Adrenal gland (tissue), 9 donors: ENCODE measurements at regions not wholly inside any gene's neighbourhood (a gene's known extent, or its start where the extent isn't known, plus 50 kb on each side); places are given as distances from the start of the nearest gene placed in this dataset.

ENCODE experiments used
- DNase-seq, 7 donors: peaks; one replicate each; pipeline ENCODE4 v3.0.0-alpha.2; 2019 to 2020
- H3K27ac ChIP-seq, 5 donors: fragments of 200-600 bp; sonication (generic) in 4 of 5; 1 replicate in 3 of 5; 2 replicates in 2 of 5; pipeline versions ENCODE4 v1.5.1 to v1.8.0; 2016 to 2020; ENCODE audit warnings: mild to moderate bottlenecking in 1 of 5
- H3K27me3 ChIP-seq: fragments of 200-600 bp; 2 replicates; pipeline ENCODE4 v1.8.0; 2021
- H3K36me3 ChIP-seq, 2 donors: fragments of 200-600 bp; replicated peaks in 1 of 2; 1 replicate in 1 of 2; 2 replicates in 1 of 2; pipeline versions ENCODE4 v1.5.1 to v1.8.0; 2018 to 2022
- H3K4me1 ChIP-seq, 2 donors: fragments of 200-600 bp; replicated peaks in 1 of 2; 1 replicate in 1 of 2; 2 replicates in 1 of 2; pipeline versions ENCODE4 v1.5.1 to v1.8.0; 2018 to 2021
- H3K4me3 ChIP-seq, 4 donors: fragments of 200-600 bp; sonication (generic) in 3 of 4; one replicate each; pipeline ENCODE4 v1.5.1; 2016 to 2018
- H3K9me3 ChIP-seq, 3 donors: fragments of 200-600 bp; sonication (generic) in 1 of 3; replicated peaks in 1 of 3; 1 replicate in 2 of 3; 2 replicates in 1 of 3; pipeline versions ENCODE4 v1.5.1 to v1.8.0; 2016 to 2021
- CTCF ChIP-seq, 6 experiments: fragments of 450-650 bp in 4 of 6; fragments of 200-600 bp in 2 of 6; sonication (generic) in 1 of 6; IDR thresholded peaks; 1 replicate in 5 of 6; 2 replicates in 1 of 6; pipeline versions ENCODE4 v1.5.1 to v1.8.0; 2016 to 2021; ENCODE audit warnings: antibody characterized with exemption in 6 of 6, mild to moderate bottlenecking in 2 of 6, moderate library complexity in 1 of 6
- POLR2A ChIP-seq, 2 donors: fragments of 450-650 bp; IDR thresholded peaks; one replicate each; pipeline ENCODE4 v1.6.1; 2017; ENCODE audit warnings: antibody characterized with exemption in 2 of 2, mild to moderate bottlenecking in 2 of 2, moderate library complexity in 1 of 2
- WGBS, 4 donors: extraction: QIAGEN DNeasy Blood & Tissue Kit in 2 of 4; methylation state at CpG; one replicate each; pipeline versions ENCODE4 v1.1.5 to v1.1.7; 2013 to 2017; 5-methylcytosine and 5-hydroxymethylcytosine counted together
- intact Hi-C, 2 donors: fragments of 100-400 bp; cut with DNase I; formaldehyde crosslinking; loops; one replicate each; pipeline versions ENCODE4 v1.14.1 to v1.15.0; 2022 to 2023
- donor health status: healthy with polysubstance abuse.
- donor health status: Bipolar disorder and iron deficiency.
- donor health status: DM: yes; HTN: yes; CAD: no.
- donor health status: DM: no; HTN: no; CAD: no.
- donor health status: DM: no; HTN: no; CAD: no.

- intact Hi-C loops = no loop called here
- 72 to 89% (median 84%) methylated on average over 2 of the region's 2 CpGs for WGBS, 4 donors
- Histone ChIP-seq H3K36me3 (no peaks in the 10 kb centered on the region), H3K27ac (no peak overlapping the region), H3K9me3 (no peaks in the 10 kb centered on the region), H3K4me1 (no peaks in the 10 kb centered on the region), H3K4me3 (no peak overlapping the region), H3K27me3 (no peaks in the 10 kb centered on the region)
- TF ChIP-seq CTCF (IDR thresholded peaks at IDR 0.05) (no peak), POLR2A (IDR thresholded peaks at IDR 0.05) (no peak)
- no peak for DNase-seq
Observed at GRCh38 chrX:39745818-39746217, 351.9 kb downstream of the BCOR start.

- intact Hi-C loops = no loop called here
- no peaks in the 10 kb centered on the region for H3K27me3 ChIP-seq
- WGBS, 4 donors = 66 to 76% (median 74%) methylated on average over 4 to 5 of the region's 5 CpGs
- no peak overlapping the region for H3K4me3 ChIP-seq
- no peaks in the 10 kb centered on the region for H3K36me3 ChIP-seq
- H3K4me1 ChIP-seq = no peaks in the 10 kb centered on the region
- no peaks in the 10 kb centered on the region for H3K9me3 ChIP-seq
- TF ChIP-seq CTCF (IDR thresholded peaks at IDR 0.05) (no peak), POLR2A (IDR thresholded peaks at IDR 0.05) (no peak)
- H3K27ac ChIP-seq = no peak overlapping the region
- DNase-seq = no peak
Observed at GRCh38 chrX:39749135-39749534, 348.6 kb downstream of the BCOR start.

GRCh38 chrX:39749728-39750127, 348.0 kb downstream of the BCOR start:
- Histone ChIP-seq H3K4me3 (no peak overlapping the region), H3K4me1 (no peaks in the 10 kb centered on the region), H3K27me3 (no peaks in the 10 kb centered on the region), H3K36me3 (no peaks in the 10 kb centered on the region), H3K9me3 (no peaks in the 10 kb centered on the region), H3K27ac (no peak overlapping the region)
- TF ChIP-seq CTCF (IDR thresholded peaks at IDR 0.05) (no peak), POLR2A (IDR thresholded peaks at IDR 0.05) (no peak)
- intact Hi-C loops = no loop called here
- DNase-seq = no peak
- 59 to 79% (median 67%) methylated on average over 5 of the region's 5 CpGs for WGBS, 4 donors

- Histone ChIP-seq H3K27ac (no peak overlapping the region), H3K36me3 (no peaks in the 10 kb centered on the region), H3K9me3 (no peaks in the 10 kb centered on the region), H3K4me1 (no peaks in the 10 kb centered on the region), H3K4me3 (no peak overlapping the region), H3K27me3 (no peaks in the 10 kb centered on the region)
- 60 to 82% (median 69%) methylated on average over 1 to 6 of the region's 6 CpGs for WGBS, 4 donors
- TF ChIP-seq POLR2A (IDR thresholded peaks at IDR 0.05) (no peak), CTCF (IDR thresholded peaks at IDR 0.05) (no peak)
- intact Hi-C loops = no loop called here
- no peak for DNase-seq
Observed at GRCh38 chrX:39750256-39750790, 347.4 kb downstream of the BCOR start.
